ENCODE measurements at regions not wholly inside any gene's neighbourhood (a gene's known extent, or its start where the extent isn't known, plus 50 kb on each side); places are given as distances from the start of the nearest gene placed in this dataset.
"Not testable (repeated sequence)": the region's sequence is repeated elsewhere in the genome, so short reads cannot be mapped to it uniquely, and the experiment has no call there.

DNA sequence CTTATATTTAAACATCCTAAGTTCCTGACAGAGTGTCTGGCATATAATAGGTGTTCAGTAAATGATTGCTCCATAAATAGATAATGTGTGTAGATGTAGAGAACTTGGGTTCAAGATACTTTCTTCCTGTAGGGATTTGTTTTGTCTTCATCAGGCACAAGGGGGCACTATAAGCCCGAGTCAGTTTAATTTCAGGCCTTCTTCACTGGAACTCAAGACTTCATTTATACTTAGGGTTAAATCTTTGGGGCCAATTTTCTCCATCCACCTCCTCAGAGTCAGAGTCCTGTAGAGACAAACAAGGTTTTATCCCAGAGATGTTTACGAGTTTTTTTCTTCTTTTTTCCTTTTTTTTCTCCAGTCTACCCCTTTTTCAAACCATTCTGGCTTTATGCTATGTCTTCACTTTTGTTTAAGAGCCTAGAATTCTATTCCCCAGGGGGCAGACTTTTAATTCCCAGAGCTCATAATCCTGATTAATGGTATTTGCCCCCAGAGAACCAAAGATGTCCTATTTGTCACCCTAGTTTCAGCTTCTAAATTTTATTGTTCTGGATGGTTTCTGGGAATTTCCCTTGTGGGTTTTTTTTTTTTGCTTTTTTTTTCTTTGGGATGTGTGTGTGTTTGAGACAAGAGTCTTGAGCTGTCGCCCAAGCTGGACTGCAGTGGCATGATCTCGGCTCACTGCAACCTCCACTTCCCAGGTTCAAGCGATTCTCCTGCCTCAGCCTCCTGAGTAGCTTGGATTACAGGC is 88.4 kb downstream of the HFE start:
- no peak for DNase-seq

DNA sequence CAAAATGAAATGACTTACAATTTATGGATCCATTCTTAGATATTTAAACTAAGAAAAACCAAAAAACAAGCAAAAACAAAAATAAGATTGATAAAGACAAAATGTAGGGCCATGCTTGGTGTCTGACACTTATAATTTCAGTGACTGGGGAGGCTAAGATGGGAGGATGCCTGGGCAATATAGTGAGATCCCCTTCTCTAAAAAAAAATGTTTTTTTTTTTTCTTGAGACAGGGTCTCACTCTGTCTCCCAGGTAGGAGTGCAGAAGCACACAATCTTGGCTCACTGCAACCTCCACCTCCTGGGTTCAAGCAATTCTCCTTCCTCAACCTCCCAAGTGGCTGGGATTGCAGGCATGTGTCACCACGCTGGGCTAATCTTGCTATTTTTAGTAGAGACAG is 92.4 kb downstream of the HFE start:
- no peak for DNase-seq

DNA sequence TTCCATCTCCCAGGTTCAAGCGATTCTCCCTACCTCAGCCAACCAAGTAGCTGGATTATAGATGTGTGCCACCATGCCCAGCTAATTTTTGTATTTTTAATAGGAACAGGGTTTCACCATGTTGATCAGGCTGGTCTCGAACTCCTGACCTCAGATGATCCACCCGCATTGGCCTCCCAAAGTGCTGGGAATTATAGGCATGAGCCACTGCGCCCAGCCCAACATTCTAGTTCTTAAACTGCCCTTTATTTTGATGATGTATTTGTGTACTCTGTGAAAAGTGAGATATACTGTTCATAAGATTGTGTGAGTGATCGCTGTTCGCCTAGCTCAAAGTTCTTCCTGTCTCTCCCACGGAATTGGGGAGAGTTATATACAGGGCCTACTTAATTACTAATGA is 93.1 kb downstream of the HFE start:
- DNase-seq = no peak

DNA sequence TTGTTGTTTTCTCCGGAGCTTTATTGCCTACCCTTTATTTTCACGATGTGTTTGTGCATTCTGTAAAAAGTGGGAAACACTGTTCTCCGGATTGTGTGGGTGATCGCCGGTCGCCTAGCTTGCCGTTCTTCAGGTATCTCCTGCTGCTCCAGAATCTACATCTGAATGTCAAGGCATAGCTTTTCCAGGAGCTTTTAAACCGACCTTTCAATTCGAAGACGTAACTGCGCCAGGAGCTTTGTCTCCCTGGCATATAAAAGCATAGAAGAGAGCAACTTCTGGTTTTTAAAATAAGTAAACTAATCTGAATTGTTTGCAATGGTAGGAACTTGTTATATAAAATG is 96.0 kb downstream of the HFE start:
- no peak for DNase-seq

DNA sequence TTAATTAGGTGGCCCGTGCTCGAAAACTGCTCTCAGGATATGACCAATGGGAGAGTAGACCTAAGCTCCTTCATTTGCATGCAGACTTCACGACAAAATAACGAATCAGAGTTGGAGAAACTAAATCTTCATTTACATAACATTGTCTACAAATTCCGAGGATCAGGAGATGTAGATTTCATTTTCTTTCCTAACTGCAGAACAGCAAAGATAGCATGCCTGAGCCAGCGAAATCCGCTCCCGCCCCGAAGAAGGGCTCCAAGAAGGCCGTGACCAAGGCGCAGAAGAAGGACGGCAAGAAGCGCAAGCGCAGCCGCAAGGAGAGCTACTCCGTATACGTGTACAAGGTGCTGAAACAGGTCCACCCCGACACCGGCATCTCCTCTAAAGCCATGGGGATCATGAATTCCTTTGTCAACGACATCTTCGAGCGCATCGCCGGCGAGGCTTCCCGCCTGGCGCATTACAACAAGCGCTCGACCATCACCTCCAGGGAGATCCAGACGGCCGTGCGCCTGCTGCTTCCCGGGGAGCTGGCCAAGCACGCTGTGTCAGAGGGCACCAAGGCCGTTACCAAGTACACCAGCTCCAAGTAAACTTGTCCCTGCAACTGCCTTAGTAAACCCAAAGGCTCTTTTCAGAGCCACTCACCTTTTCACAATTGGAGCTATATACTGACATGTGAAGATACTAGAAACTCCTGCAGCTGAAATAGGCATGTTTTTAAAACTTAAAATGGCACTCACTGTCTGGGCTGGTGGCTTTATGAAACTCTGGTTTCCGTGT is 96.5 kb downstream of the HFE start:
- no peak for DNase-seq

DNA sequence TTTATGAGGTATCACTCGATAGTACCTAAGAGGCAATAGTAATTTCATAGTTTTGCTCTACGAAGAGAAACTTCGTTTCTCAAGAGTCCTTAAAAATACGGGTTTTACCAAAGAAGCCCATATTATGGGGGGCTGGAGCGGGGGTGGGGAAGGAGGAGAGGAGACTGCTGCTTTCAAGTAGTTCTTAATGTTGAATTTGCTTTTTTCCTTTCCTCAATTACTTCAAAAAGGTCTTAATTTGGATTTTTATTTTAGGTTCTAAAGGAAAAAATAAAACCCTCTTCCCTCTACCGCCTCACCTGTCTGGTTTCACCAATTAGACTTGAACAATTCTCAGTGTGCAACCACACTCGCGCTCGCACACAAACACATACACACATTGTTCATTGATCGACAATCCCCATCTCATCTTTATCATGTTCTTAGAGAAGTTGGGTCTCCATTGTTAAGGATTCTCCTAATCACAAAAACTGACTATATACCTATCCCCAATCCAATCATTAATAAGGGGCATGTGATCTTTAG is 97.2 kb downstream of the HFE start:
- no peak for DNase-seq

DNA sequence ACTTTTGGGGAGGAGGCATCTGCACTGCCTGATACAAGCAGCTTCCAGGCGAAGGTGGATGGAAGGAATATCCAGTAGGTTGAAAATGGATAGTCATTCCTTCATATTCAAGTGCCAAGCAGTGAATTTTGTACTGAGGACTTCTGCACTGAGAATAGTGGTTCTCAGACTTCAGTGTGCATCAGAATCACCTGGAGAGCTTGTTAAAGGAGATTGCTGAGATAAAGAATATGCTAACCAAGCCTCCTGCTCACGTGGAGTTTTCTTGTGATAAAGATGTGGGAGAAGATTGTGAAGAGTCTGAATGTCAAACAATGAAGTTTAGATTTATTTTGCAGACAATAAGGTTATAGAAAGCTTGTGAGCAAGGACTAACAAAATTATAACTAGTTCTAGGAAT is 97.8 kb downstream of the HFE start:
- no peak for DNase-seq

DNA sequence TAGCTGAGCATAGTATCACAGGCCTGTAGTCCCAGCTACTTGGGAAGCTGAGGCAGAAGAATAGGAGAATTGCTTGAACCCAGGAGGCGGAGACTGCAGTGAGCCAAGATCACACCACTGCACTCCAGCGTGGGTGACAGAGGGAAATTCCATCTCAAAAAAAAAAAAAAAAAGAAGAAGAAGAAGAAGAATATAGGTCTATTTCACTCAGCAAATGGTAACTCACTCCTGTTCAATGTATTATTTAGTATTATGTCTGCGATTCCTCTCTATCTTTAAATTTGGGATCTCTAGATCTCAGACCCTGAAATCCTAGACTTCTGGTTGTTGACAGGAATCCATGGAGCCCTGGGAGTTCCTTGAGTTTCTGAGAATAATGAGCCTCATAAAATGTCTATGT is 98.6 kb downstream of the HFE start:
- DNase-seq = no peak

DNA sequence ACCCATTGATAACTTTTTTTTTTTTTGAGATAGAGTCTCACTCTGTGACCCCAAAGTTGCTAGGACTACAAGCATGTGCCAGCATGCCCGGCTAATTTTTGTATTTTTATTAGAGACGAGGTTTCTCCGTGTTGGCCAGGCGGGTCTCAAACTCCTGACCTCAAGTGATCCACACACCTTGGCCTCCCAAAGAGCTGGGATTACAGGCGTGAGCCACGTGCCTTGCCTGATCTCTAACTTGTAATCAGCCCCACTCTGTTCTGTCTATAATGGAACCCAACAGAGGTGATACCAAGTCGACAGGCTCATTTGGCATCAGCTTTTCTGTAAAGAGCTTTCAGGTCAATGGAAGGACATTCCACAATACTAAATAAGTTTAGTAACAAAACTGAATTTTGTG is 99.4 kb downstream of the HFE start:
- no peak for DNase-seq

DNA sequence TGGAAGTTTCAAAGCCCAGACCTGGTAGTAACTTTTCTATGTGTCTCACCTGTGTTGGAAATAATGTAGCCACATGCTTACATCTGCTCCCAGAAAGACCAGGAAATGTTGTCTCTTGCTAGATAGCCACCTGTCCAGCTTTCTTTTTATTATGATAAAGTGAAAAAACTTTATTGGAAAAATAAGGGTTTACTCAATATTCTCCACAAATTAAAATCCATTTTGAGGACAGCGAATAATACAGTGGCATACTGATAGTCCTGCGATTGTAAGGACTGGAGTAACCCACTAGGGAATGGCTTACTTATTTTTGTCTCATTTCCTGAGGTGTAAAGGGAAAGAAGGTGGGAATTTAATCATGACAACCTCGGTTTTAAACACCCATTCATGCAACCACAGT is 100.1 kb downstream of the HFE start:
- no peak for DNase-seq

DNA sequence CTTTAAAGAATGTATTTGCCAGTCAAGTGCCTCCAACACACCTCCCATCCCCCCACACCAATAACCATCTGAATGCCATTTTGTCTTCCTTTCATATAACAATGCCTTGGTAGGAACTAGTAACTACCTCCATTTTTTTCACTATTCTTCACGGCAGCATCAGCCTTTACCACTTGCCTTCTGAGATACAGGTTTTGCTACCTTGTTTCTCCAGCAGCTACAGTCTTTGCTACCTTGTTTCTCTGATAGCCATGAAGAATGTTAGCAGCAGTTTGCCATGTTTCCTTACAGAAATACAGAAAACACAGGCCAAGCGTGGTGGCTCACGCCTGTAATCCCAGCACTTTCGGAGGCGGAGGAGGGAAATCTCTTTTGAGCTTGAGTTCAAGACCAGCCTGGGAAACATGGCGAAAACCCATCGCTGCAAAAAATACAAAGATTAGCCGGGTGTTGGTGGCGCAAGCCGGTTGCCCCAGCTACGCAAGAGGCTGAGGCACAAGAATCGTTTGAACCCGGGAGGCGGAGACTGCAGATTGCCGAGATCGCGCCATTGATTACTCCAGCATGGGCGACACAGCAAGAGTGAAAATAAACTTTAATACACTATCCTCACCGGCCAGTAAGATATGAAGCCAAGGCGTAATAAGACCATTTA is 100.9 kb downstream of the HFE start:
- DNase-seq = no peak

DNA sequence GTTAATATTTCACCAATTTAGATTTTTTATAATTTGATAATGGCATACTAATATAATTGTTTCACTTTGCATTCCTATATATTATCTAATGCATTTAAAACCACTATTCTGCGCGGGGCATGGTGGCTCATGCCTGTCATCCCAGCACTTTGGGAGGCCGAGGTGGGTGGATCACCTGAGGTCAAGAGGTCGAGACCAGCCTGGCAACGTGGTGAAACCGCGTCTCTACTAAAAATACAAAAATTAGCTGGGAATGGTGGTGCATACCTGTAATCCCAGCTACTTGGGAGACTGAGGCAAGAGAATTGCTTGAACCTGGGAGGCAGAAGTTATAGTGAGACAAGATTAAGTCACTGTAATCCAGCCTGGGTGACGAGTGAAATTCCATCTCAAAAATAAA is 104.3 kb downstream of the HFE start:
- not testable (repeated sequence) for DNase-seq

DNA sequence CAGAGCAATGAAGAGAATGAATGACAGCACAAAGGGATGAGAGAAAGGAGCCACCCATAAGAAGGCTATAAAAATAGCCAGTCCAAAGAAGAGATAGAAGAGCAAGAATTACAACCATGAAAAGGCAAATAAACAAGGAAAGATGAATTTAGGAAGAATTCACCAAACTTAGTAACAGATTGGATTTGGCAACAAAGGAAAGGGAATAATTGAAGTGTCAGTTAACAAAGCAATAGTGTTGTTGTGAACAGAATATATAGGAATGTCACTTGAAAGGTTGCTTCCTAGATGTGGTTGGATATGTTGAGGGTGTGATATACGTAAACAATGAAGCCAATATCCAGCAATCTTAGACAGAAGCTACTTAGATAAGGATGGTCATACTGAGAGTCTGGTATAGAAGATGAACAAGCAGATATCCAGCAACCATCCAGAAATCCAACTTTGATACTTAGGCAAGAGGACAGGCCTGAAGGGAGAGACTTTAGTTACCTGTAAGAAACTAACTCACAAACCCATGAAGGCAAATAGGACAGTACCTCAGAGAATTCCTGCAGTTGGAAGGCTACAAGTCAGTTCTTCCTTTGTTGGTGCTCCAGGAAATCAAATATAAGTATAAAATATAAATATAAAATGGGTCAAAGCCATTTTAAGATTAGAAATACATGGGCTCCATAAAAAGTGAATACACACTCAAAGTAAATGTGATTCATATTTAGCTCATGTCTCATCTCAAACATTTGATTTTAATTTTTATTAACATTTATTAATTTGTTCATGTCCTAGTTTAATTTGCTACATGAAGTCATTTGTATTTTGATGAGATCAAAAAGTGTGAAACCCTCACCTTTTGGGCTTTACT is 106.5 kb downstream of the HFE start:
- DNase-seq = no peak

DNA sequence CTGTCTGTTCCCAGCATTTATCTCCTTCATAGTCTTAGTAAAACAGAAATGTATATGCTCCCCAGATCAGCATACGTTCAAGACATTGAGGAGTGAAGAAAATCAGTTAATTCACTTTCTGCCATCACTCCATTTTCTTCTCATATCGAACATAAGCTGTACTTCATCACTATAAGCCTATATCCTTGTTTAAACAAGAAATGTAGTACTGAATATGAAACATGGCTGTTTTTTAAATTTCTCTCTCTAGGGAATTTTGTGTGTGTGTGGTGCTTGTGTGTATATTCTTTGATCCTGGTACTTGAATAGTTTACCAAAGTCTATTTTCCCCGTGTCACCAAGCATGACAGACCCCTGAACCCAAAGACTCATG is 107.1 kb downstream of the HFE start:
- DNase-seq = no peak

DNA sequence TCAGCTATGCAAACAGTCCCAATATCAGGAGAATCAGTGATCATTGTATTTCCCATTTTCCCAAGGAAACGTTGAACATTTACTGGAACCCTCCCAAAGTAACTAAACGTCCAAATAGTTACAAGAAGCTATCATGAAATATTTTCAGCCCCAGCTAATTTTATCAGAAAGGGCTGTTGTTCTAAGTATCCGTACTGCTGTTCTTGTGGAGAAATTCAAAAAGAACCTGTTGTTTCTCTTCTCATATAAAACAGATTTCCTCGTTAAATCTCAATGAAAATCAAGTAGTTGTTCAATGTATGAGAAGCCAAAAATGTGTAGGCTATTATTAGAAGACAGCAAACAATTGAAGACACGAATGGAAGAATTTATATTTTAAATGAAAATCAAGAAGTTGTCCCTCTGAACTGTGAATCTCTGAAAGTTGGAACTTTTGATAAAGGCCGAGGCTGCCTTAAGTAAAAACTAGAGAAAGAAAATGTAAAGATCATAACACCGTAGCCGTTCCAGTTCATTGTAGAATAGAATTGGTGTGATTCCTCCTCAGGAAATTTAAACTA is 107.7 kb downstream of the HFE start:
- no peak for DNase-seq

DNA sequence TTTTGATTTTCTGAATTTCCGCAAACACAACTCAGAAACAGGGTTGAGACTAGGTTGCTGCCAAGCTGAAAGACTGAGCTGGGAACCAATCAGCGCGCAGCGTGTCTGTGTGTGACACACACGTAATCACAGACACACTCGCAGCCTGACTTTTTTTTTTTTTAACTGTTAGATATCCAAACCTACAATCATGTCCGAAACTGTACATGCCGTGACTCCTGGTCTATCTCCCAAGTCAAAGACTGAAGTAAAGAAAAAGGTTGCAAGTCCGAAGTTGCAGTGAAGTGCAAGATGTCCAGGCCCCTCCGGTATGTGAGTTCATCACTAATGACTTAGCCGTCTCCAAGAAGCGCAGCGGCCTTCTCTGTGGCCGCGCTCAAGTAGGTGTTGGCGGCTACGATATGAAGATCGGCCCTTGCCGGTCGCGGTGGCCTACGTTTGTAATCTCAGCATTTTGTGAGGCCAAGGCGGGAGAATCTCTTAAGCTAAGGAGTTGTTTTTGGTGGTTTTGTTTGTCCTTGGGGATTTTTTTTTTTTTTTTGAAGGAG is 108.2 kb downstream of the HFE start:
- DNase-seq = no peak

DNA sequence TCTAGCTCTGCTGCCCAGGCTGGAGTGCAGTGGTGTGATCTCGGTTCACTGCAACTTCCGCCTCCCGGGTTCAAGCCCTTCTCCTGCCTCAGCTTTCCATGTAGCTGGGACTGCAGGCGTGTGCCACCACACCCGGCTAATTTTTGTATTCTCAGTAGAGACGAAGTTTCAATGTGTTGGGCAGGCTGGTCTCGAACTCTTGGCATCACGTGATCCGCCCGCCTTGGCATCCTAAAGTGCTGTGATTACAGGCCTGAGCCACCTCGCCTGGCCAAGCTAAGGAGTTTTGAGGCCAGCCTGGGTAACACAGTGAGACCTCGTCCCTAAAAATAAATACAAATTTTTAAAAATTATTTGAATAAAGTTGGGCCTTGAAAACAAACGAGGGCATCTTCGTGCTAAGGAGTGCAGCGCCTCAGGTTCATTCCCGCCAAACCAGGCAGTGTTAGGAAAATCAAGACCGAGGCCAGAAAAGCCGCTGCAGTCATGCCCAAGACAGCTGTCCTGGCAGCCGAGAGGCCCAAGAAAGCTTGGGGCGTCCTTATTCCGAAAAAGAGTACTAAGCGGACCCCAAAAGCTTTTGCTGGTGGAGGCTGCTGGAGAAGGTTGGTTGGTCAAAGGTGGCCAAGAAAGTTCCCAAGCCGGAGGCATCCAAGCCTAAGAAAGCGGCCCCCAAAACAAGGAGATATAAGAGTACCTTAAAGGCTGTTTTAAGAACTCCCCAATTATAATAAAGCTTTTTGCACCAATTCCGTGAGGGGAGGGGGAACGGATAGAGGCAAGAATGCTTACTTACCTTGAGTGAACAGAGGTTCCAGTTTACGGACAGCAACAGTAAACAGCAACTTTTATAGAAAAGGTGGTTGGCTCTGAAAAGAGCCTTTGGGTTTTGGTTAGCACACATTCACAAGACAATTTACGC is 109.0 kb downstream of the HFE start:
- DNase-seq = no peak

DNA sequence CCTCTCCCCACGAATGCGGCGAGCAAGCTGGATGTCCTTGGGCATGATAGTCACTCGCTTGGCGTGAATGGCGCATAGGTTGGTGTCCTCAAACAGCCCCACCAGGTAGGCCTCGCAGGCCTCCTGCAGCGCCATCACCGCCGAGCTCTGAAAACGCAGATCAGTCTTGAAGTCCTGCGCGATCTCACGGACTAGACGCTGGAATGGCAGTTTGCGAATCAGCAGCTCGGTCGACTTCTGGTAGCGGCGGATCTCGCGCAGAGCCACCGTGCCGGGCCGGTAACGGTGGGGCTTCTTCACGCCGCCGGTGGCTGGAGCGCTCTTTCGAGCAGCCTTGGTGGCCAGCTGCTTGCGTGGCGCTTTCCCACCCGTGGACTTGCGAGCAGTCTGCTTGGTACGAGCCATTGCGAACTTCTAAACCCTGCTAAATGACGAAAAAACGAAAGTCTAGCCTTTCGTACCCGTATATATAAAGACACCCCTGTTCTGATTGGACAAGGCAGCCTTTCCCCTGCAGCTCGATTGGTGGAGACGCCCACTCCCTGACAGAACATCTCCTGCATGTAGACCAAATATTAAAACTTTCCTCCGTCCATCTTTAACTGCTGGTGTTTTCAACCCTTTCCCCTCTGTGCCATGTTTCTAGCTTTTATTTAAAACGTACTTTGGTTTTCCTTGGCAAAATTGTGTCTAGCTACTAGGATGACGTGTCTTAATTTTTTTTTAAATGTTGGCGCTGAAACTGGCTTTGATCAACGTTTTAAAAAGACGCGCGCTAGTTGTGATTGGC is 109.8 kb downstream of the HFE start:
- DNase-seq = no peak

DNA sequence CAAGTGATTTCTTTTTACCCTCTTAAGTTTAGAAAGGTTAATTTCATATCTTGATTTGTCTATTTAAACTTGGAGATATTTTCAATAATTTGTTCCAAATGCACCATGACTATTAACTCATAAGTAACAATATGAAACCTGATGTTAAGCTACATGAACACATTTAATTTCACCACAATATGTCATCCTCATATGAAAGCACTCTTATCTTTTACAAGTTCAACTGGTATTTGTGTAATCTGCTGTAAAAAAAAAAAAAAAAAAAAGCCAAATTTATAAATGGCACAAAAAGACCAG is 110.4 kb downstream of the HFE start:
- DNase-seq = no peak

DNA sequence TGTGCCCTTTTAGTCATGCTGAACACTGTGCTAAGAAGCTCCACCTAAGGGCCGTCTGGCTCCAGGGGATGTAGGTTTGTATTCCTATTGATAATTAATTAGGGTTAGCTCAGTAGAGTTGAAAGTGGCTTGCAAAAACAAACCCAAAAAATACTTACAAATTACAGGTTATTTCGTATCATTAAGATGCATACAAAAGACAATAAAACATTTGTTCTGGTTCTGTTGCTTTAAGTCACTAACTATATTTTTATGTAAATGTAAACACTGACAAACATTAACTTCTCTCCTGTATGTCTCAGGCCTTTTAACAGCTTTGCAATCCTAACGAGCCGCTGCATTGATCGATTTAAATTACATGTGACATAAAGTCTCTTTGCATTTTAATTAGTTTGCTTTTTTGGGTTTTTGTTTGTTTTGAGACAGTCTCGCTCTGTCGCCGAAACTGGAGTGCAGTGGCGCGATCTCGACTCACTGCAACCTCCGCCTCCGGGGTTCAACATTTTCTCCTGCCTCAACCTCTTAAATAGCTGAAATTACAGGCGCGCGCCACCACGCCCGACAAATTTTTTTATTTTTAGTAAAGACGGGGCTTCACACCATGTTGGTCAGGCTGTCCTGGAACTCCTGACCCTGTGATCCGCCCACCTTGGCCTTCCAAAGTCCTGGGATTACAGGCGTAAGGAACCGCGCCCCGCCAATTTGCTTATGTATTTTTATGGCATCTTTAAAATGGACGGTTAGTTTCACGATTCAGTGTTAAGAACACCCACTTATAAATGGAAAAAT is 110.9 kb downstream of the HFE start:
- DNase-seq = no peak
